ENCODE measurements at regions not wholly inside any gene's neighbourhood (a gene's known extent, or its start where the extent isn't known, plus 50 kb on each side); places are given as distances from the start of the nearest gene placed in this dataset.
A peak's percentile ranks its signal among the peaks of the same experiment; 100 is the strongest.

DNA sequence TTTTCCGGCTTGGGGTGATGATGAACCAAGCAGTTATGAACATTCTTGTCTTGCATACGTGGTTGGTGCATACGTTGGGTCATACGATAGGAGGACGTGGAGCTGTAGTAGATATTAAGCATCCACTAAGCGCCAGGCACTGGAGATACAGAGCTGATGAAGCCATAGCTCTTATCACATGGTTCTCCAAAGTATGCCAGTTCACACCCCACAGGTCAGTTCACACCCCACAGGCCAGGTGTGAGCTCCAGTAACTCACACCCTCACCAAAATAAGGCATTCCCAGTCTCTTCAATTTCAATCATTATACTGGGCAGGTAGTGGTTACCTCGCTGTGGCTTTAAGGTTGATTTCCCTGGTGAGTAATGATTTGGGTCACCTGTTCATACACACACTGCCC is 335.5 kb downstream of the FOXL1 start:
- no peak for DNase-seq

DNA sequence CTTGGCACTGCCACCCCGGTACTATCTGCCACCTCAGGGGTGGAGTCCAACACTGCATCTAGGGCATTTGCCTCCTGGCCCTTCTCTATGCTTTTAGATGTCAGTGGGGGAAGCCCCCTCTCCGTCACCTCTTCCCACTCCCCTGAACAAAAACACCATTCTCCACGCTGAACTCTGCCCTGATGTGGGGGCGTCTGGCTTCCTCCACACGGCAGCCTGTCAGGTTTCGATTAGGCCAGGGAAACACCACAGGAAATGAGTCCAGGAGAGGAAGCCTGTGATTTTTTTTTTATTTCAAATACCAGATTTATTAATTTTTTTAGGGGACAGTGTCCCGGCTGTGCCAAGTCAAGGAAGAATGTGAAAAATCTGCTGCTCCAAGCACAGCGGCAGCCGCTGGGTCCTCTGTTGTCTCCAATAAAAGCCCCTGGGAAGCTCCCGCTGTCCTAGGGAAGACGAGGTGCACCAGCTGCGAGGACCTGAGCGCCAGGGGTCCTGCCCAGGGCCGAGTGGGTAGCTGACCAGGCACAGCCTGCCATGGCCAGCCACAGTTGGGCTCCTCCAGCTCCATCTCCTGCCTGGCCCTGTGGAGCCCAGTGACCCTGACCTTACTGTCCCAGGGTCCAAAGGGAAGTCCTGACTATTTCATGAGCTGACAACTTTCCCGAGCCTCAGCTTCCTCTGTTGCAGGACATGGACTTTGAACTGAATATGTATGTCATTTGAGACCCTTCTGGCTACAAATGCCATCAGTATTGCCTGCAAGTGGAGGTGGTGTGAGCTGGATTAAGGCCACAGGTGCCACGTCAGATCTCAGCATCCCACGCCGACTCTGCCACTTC is 336.7 kb downstream of the FOXL1 start:
- DNase-seq, result no peak

DNA sequence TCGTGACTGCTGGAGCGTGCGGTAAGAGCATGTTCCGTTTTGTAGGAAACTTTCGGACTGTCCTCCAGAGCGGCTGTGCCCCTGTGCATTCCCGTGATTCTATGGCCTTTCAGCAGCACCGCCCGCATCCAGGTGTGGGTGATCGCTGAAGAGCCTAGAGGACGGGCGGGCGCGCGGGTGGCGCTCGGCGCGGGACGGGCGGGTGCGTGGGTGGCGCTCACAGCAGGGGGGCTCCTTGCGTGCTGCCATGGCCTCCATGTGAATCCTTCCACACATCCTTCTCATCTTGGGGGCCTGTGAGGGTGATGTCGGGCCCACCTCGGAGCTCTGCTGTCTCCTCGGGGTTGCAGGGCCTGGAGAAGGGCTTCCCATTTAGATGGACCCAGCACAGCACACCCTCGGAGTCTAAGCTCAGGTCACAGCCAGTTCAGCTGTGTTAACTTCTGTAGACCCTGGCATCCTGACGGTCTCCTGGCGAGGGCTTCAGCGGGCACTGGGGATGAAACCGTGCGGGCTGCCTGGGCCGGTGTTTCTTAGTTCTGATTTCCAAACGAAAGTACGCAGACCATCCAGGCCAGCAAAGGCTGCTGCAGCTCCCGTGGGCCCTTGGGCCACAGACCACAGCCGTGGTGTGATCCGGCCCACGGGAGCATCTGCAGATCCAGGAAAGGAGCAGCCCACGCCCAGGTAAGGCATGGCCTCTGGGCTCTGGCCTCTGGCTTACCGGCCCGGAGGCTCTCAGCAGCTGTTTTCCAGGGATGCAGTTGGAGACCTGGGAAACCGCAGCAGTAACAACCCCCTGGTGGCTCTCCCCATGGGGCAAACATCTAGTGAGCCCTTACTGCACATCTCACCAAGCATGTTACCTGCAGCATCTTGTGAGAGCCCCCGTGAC is 339.4 kb downstream of the FOXL1 start:
- DNase-seq, result no peak

DNA sequence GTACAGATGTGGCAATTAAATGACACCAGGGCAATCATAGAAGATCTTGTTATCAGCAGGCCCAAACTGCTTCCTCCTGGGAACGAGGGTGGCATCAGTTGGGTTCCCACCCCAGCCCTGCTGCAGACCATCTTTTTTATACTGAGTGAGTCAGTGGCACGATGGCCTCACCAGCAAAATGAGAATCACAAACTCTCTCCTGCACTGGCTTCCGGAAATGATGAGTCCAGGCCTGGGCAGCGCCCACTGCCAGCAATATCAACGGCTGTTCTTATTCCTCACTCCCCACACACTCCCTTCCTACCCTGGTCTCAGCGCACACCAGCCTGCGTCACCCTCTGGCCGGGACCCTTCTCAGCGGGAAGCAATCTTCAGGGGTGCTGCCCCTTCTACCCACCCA is 340.3 kb downstream of the FOXL1 start:
- DNase-seq, result no peak

DNA sequence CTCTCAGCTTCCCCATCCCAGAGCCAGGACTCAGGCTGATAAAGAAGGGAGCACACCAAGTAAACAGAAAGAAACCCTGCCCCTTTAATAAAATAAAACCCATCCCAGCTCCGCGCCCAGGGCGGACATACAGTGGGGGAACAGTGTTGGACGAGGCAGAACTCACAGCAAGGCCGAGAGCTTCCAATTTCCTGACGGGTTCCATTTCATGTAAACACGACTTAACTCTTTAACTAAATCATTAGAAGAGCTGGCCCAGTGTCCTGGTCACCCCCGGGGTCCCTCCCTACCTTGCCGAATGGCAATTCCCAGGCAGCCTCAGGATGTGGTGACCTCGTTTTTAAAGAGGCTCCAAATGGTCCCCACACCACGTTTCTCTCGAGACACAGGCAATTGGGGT is 340.7 kb downstream of the FOXL1 start:
- no peak for DNase-seq

DNA sequence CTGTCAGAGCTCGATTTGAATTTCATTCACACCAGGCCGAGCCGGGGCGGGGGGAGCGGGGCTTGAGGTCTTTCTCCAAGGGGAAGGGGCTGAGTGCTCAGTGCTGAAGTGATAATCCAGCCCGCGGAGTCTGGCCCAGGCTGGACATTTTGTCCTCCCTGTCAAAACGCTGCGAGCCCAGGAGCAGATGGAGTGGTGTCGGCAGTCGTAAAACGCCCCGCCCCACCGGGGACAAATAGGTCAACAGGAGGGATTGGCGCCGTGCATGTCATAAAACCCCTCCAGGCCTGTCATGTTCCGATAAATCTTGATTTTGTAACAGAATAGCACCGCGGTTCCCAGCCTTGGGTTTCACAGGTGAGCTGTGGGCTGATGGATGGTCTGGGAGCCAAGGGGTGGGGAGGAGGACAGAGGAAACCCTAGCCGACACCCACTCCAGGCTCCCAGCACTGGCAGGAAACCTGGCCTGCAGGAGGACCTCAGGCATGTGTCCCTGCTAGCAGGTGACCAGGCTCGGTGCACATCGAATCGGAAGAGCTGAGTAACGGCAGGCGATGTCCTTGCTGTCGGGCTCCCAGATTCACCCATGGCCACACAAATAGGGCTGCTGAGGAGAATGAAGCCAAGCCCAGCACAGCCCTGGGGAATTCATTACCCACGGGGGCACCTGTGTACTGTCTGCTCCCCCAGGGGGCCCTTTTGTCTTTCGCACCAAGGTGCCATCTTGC is 341.4 kb downstream of the FOXL1 start:
- peak; percentile 89 for DNase-seq

DNA sequence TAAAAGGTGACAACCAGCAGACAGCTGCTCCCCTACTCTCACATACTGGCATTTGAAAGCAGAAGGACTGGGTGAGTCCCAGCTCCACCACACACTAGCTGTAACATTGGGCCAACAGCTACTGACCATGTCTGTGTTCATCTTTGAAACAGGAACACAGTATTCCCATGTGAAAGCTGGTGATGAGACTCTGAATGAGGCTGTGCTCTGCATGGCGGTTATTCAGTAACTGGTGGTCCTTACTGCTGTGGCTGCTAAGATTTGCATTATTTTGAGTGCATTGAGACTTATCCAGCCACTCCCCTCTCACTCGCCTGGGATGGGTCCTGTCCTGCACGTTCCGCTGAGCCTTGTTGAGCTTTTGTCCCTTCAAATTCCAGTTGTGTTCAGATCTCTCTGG is 342.9 kb downstream of the FOXL1 start:
- DNase-seq, result no peak

DNA sequence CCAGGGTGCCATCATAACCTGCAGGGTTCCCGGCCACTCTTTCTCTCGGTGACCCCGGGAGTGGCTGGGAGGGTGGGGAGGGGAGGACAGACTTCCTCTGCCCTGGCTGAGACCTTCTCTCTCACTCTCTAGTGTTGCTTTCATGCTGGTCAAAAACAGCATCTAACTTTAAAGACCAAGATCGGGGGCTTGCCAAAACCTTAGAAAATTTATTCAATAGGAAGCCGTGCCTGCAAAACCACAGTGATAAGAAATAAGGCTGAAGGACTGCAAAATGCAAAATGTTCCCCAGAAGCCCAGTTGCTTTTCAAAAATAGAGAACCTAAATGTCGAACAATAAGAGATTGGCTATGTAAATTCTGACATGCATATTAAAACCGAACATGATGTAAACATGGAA is 344.0 kb downstream of the FOXL1 start:
- no peak for DNase-seq

DNA sequence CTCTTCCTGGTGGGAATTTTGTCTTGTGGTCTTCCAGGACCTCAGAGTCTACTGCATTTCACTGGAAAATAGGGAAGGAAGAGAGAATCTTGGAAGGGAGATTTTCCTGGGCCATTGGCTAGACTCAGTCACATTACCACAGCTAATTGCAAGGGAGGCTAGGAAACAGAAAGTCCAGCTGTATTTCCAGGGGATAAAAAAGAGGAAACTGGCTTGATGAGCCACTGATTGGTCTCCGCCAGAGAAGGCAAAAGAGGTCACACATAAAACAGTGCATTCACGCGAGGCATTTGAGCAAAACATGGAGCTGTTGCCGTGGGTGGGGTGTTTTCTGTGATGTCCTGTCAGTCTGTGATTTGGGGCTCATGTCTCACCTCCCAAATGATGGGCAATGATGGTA is 345.3 kb downstream of the FOXL1 start:
- DNase-seq, result no peak

DNA sequence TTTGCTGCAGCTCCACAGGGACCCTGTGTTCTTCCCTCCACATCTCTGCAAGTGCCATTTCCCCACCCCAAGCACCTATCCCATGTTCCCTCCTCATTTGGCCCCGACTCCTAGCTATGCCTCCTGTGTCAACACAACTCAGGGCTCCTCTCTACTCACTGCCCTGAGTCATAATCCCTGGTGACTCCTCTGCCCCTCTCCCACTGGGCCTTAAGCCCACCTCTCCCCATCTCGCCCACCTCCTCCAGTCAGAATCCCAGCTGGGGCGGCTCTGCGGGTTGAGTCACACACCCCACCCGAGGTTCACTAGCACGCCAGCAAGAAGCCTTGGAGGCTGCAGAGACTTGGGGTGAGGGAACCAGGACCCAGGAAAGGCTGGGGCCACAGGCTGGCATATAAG is 346.2 kb downstream of the FOXL1 start:
- no peak for DNase-seq

DNA sequence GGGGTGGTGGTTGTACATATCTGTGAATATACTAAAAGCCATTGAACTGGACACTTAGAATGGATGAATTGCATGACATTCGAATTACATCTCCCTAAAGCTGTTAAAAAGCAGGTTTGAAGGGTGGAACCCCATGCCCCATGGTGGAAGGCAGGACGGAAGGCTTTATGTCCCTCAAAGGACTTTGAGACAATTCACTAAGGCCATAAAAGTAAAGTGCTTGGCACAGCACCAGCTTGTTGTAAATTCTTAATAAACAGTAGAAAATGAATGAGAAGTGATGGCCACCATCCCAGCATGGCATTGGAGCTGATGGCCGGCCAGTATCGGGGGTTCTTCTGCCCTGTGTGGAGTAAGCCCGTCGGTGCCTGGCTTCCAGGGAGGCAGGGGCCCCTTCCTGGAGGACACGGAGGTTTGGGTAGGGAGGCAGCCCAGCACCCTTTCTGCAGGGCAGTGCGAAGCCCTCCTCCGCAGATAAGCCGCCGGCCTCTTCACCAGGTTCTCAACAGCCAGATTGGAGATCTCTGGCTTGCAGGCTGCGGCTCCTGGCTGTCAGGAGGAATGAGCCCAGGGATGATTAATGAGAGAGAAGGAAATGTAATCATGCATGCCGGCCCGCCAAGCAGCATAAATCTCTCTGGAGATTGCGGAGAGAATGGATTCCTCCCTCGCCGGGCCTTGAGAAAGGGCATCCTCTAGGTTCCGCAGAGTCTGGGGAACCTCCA is 346.9 kb downstream of the FOXL1 start:
- peak; percentile 95 for DNase-seq

DNA sequence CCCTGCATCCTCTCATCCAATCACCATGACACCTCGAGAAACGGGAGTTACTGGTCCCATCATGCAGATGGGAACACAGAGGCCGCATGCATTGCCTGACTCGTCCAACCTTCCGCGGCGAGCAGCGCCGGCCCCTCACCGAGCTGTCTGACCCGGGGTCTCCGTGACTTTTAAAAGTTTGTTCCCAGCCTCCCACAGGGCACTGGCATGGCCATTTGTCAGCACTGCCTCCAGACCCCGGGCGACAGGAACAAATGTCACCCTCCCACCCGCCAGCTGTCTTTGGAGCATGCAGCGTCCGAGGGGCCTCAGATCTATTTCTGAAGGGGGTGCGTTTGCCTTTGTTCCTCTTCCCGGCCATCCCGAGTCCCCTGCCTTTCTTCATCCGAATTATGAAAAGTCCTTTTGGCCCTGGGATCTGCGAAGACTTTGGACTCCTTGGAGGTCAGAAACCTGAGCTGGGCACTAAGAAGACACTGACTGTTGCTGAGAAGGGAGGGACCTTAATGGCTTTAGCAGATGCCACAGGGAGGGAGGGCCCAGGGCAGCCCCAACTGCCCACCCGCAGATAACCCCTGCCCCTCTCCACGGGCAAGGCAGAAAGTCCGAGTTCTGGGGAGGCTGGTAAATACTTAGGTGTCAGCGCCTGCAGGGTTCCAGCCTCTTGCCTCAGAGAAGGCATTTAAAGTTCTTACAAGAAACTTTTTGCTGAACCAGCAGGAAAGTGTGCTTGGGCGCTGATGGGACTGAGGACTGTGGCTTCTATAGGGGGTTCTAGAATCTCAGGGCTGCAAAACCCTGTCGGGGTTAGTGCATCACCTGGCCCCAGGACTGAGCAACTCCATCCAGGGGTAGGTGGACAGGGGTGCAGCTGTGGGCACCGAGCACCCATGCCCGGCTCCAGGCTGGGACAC is 348.1 kb downstream of the FOXL1 start:
- no peak for DNase-seq

DNA sequence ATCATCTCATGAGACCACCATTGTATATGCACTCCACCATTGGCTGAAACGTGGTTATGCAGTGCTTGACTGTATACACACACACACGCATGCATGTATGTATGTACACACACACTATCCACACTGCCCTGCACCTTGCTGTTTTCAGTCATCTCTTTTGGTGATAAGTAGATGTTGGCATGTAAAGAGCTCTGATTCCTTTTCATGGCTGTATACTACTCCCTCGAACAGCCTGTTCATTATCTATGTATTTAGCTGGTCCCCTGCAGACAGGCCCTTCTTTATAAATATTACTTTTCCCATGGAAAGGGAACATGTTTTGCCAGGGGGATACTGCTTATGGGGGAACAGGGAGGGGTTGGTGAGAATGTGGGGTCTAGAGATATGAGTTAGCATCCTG is 349.4 kb downstream of the FOXL1 start:
- no peak for DNase-seq

DNA sequence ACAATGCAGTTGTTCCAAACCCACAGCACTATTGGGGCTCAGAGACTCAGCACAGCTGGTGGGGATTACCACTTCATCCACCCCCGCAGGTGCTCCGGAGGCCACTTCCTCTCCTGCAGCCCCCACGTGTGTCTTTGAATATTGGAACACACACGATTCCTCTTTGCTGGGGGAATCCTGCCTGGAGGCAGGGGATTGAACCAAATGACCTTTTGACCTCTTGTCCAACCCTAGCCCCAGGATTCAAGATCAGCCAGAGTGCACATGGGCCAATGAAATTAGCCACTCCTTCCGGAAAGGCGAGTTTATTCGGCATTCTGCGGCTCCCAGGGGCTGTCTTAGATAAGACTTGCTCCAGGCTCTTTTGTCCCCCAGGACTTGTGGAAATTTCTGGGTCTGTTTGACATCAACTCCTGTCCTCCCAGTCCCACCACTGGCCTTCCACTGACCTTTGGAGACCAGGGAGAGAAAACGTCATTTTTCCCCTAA is 350.2 kb downstream of the FOXL1 start:
- DNase-seq, result no peak

DNA sequence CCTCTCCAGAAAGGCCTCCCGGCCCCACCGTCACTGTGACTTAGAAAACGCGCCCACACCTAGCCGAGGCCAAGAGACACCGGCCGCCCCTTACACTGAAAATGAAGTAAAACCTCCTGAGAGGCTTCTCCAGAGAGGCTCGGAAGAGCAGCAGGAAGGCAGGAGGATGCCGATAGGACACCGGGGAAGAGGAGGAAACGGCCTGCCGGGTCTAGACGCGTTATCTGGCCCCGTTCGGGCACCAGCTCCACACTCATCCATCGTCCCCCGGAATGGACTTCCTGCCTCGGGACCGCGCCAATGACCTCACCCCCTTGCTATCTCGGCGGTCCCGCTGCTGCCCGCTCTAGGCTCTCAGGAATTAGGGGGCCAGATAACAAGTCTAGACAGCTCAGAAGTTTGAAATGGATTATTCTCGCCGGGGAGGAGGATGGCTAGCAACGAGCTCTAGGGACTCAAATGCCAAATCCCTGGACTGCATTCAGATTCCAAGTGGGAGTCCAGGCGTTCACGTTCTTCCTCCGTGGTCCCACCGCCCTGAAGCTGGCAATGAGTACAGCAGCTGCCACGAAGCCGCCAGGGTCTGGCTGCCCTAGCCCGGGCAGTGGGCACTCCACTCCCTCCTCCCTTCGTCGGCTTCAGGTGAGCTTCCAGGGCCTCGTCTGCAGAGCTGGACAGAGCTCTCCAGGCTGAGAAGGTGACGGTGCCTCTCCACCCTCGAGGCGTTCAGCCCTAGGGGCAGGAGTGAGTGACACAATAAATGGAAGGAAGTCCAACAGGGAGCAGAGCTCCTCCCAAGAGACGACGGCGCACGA is 350.9 kb downstream of the FOXL1 start:
- no peak for DNase-seq

DNA sequence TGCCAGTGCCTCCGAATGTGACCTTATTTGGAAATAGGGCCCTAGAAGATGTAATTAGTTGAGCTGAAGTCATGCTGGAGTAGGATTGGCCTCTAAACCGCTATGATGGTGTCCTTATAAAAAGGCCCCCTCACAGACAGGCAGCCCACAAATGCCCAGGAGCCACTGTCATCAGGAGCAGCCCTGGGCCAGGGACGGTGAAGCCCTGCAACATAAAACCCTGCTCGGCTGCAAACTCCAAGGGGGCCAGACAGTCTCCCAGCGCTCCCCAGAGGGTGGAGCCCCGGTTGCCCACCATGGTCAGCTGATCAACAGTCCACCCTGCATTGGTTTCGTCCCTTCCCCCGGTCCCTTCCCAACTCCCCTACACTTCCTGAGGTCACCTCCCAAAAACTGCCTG is 351.7 kb downstream of the FOXL1 start:
- DNase-seq, result no peak

DNA sequence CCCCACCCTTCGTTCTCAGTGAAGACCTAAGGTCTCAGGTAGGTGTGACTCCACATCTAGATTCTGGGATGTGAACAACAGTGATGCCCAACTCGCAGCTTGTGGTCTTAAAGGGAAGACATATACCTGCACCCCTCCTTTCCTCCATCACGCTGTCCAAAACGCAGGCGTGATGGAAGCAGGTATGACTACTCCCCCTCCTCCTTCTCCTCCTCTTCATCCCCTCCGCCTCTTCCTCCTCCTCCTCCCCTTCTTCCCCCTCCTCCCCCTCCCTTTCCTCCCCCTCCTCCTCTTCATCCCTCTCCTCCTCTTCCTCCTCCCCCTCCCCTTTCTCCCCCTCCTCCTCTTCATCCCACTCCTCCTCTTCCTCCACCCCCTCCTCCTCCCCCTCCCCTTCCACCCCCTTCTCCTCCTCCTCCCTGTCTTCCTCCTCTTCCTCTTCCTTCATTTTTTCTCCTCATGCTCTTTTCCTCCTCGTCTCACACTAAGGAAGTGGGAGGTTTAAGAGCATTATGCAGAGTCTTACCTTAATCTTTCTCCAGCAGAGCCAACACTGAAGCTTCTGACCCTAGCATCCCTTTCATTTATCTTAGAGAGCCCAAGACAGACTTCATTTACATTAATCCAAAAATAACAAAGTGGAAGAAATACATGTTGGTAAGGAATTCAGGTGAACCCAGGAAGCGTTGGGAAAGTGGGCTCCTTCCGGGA is 352.5 kb downstream of the FOXL1 start:
- DNase-seq, result no peak

DNA sequence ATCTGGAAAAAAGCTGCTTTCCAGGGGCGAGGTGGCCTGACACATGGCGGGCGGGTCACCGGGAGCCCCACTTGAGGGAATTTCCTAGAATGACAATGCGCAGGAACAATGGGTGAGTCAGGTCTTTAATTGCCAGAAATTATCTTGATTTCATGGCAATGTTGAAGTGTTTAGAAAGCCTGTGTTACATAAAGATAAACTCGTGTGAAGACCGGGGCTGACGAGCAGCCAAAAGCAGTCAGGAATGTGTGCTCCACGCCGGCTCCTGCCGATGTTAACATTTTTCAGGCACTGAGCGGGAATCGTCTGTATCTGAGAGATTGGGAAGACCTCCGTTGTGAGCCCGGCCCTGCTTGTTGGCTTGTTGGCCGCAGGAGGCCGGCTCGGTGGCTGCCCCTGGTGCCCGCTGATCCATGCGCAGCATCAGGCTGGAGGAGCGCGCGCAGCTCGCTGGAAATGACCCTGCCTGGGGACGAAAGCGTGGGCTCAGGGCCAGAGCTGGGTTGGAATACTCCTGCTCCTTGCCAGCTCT is 353.1 kb downstream of the FOXL1 start:
- DNase-seq, result no peak

Measured in renal pelvis (tissue), 1 donor.